ENCODE measurements at regions not wholly inside any gene's neighbourhood (a gene's known extent, or its start where the extent isn't known, plus 50 kb on each side); places are given as distances from the start of the nearest gene placed in this dataset.

GRCh38 chr4:38497121-38497520 is 166.9 kb upstream of the KLF3 start:
- no peak overlapping the region for H3K9ac ChIP-seq
- H3K27ac ChIP-seq, result no peak overlapping the region
- H3K9me3 ChIP-seq, result no peaks in the 10 kb centered on the region
- H3K4me2 ChIP-seq, result no peak overlapping the region
- H3K4me1 ChIP-seq, result peaks cover 6% of the 10 kb centered on the region
- no peaks in the 10 kb centered on the region for H3K27me3 ChIP-seq
- no peak for TF ChIP-seq Cebpa-rat (IDR thresholded peaks at IDR 0.05)
- H3K36me3 ChIP-seq, result no peaks in the 10 kb centered on the region
- no peaks in the 10 kb centered on the region for H4K20me1 ChIP-seq
- no peak overlapping the region for H3K4me3 ChIP-seq

GRCh38 chr4:38499101-38499500 is 164.9 kb upstream of the KLF3 start:
- Histone ChIP-seq H3K9ac (no peak overlapping the region), H3K4me3 (no peak overlapping the region), H3K36me3 (no peaks in the 10 kb centered on the region), H3K9me3 (no peaks in the 10 kb centered on the region), H3K27me3 (no peaks in the 10 kb centered on the region), H4K20me1 (no peaks in the 10 kb centered on the region), H3K4me1 (peaks cover 24% of the 10 kb centered on the region), H3K4me2 (no peak overlapping the region), H3K27ac (no peak overlapping the region)
- no peak for TF ChIP-seq Cebpa-rat (IDR thresholded peaks at IDR 0.05)

GRCh38 chr4:38500433-38500832 is 163.6 kb upstream of the KLF3 start:
- no peaks in the 10 kb centered on the region for H3K36me3 ChIP-seq
- no peak overlapping the region for H3K9ac ChIP-seq
- peaks cover 36% of the 10 kb centered on the region for H3K4me1 ChIP-seq
- TF ChIP-seq Cebpa-rat (IDR thresholded peaks at IDR 0.05), result no peak
- H3K27ac ChIP-seq, result no peak overlapping the region
- no peak overlapping the region for H3K4me2 ChIP-seq
- no peak overlapping the region for H3K4me3 ChIP-seq
- no peaks in the 10 kb centered on the region for H4K20me1 ChIP-seq
- no peaks in the 10 kb centered on the region for H3K27me3 ChIP-seq
- no peaks in the 10 kb centered on the region for H3K9me3 ChIP-seq

- no peaks in the 10 kb centered on the region for H4K20me1 ChIP-seq
- 0 out of 2 replicates have a peak overlapping the region, but pooled peaks have one; percentile 8 for H3K4me2 ChIP-seq
- H3K4me3 ChIP-seq, result no peak overlapping the region
- no peak for TF ChIP-seq Cebpa-rat (IDR thresholded peaks at IDR 0.05)
- no peak overlapping the region for H3K27ac ChIP-seq
- peaks cover 36% of the 10 kb centered on the region for H3K4me1 ChIP-seq
- H3K27me3 ChIP-seq, result no peaks in the 10 kb centered on the region
- H3K36me3 ChIP-seq, result no peaks in the 10 kb centered on the region
- H3K9ac ChIP-seq, result no peak overlapping the region
- H3K9me3 ChIP-seq, result no peaks in the 10 kb centered on the region
These were observed 162.3 kb upstream of the KLF3 start for GRCh38 chr4:38501698-38502097.

- H3K4me2 ChIP-seq, result peak overlapping the region; percentile 82
- no peaks in the 10 kb centered on the region for H4K20me1 ChIP-seq
- H3K9me3 ChIP-seq, result no peaks in the 10 kb centered on the region
- no peak overlapping the region for H3K27ac ChIP-seq
- no peaks in the 10 kb centered on the region for H3K27me3 ChIP-seq
- TF ChIP-seq Cebpa-rat (IDR thresholded peaks at IDR 0.05), result no peak
- H3K36me3 ChIP-seq, result no peaks in the 10 kb centered on the region
- H3K4me1 ChIP-seq, result peaks cover 36% of the 10 kb centered on the region
- no peak overlapping the region for H3K9ac ChIP-seq
- H3K4me3 ChIP-seq, result no peak overlapping the region; the same call in 1 of the 2 replicates
These were observed 160.2 kb upstream of the KLF3 start for GRCh38 chr4:38503689-38504395.

GRCh38 chr4:38504396-38504715 is 159.6 kb upstream of the KLF3 start:
- H3K9ac ChIP-seq, result no peak overlapping the region
- H3K4me3 ChIP-seq, result no peak overlapping the region
- no peaks in the 10 kb centered on the region for H3K9me3 ChIP-seq
- no peaks in the 10 kb centered on the region for H3K27me3 ChIP-seq
- no peak for TF ChIP-seq Cebpa-rat (IDR thresholded peaks at IDR 0.05)
- peak overlapping the region; percentile 82 for H3K4me2 ChIP-seq
- no peaks in the 10 kb centered on the region for H4K20me1 ChIP-seq
- peaks cover 39% of the 10 kb centered on the region for H3K4me1 ChIP-seq
- H3K27ac ChIP-seq, result no peak overlapping the region
- no peaks in the 10 kb centered on the region for H3K36me3 ChIP-seq

- no peak overlapping the region for H3K9ac ChIP-seq
- no peak overlapping the region for H3K4me3 ChIP-seq
- no peaks in the 10 kb centered on the region for H3K36me3 ChIP-seq
- H3K4me2 ChIP-seq, result peak overlapping the region; percentile 37; the same call in 1 of the 2 replicates
- TF ChIP-seq Cebpa-rat (IDR thresholded peaks at IDR 0.05), result no peak
- H3K27ac ChIP-seq, result no peak overlapping the region
- H3K9me3 ChIP-seq, result no peaks in the 10 kb centered on the region
- H4K20me1 ChIP-seq, result no peaks in the 10 kb centered on the region
- peaks cover 16% of the 10 kb centered on the region for H3K4me1 ChIP-seq
- no peaks in the 10 kb centered on the region for H3K27me3 ChIP-seq
These were observed 154.4 kb upstream of the KLF3 start for GRCh38 chr4:38509551-38509950.

GRCh38 chr4:38510201-38510600 is 153.8 kb upstream of the KLF3 start:
- Histone ChIP-seq H4K20me1 (no peaks in the 10 kb centered on the region), H3K27me3 (no peaks in the 10 kb centered on the region), H3K4me3 (no peak overlapping the region), H3K9me3 (no peaks in the 10 kb centered on the region), H3K9ac (no peak overlapping the region), H3K27ac (no peak overlapping the region), H3K4me2 (no peak overlapping the region), H3K36me3 (no peaks in the 10 kb centered on the region), H3K4me1 (peaks cover 10% of the 10 kb centered on the region)
- no peak for TF ChIP-seq Cebpa-rat (IDR thresholded peaks at IDR 0.05)

- no peaks in the 10 kb centered on the region for H3K27me3 ChIP-seq
- no peak overlapping the region for H3K9ac ChIP-seq
- no peak overlapping the region for H3K4me3 ChIP-seq
- H3K4me2 ChIP-seq, result no peak overlapping the region
- no peaks in the 10 kb centered on the region for H3K9me3 ChIP-seq
- no peak overlapping the region for H3K27ac ChIP-seq
- TF ChIP-seq Cebpa-rat (IDR thresholded peaks at IDR 0.05), result no peak
- H3K36me3 ChIP-seq, result no peaks in the 10 kb centered on the region
- H3K4me1 ChIP-seq, result peaks cover 8% of the 10 kb centered on the region
- H4K20me1 ChIP-seq, result no peaks in the 10 kb centered on the region
These were observed 152.3 kb upstream of the KLF3 start for GRCh38 chr4:38511702-38512101.

- no peak overlapping the region for H3K9ac ChIP-seq
These were observed 151.2 kb upstream of the KLF3 start for GRCh38 chr4:38512840-38513239.

More at GRCh38 chr4:38512840-38513239, 151.2 kb upstream of the KLF3 start:
- H3K4me2 ChIP-seq, result no peak overlapping the region
- H3K36me3 ChIP-seq, result no peaks in the 10 kb centered on the region
- peaks cover 8% of the 10 kb centered on the region for H3K4me1 ChIP-seq
- no peaks in the 10 kb centered on the region for H3K27me3 ChIP-seq
- no peaks in the 10 kb centered on the region for H4K20me1 ChIP-seq
- no peak overlapping the region for H3K4me3 ChIP-seq
- H3K9me3 ChIP-seq, result no peaks in the 10 kb centered on the region
- no peak for TF ChIP-seq Cebpa-rat (IDR thresholded peaks at IDR 0.05)
- H3K27ac ChIP-seq, result no peak overlapping the region
